Stimulated activated naive CD8-positive, alpha-beta T cell treated with anti-CD3 and anti-CD28 coated beads, Interleukin-15, amount 100 ng/mL, for 72 hours (primary cell): ENCODE measurements at regions not wholly inside any gene's neighbourhood (a gene's known extent, or its start where the extent isn't known, plus 50 kb on each side); places are given as distances from the start of the nearest gene placed in this dataset.
"Not testable (repeated sequence)": the region's sequence is repeated elsewhere in the genome, so short reads cannot be mapped to it uniquely, and the experiment has no call there.

Experiments used
- ATAC-seq: fragments of 150-1000 bp; cut with Tn5 transposase; 2 replicates; pipeline ENCODE4 v1.10.0; 2021; ENCODE audit warnings: mild to moderate bottlenecking, moderate library complexity
- DNase-seq, 2 donors: peaks; one replicate each; pipeline ENCODE4 v3.0.0; 2021 to 2022
- H3K27ac Mint-ChIP-seq, 2 donors: one replicate each; pipeline ENCODE4 v1.8.0; 2022; ENCODE audit warnings: mild to moderate bottlenecking in 2 of 2, mixed read lengths in 2 of 2, moderate library complexity in 2 of 2
- H3K27me3 Mint-ChIP-seq: one replicate; pipeline ENCODE4 v1.8.0; 2022; ENCODE audit warnings: mixed read lengths
- H3K4me1 Mint-ChIP-seq: one replicate; pipeline ENCODE4 v1.8.0; 2022; ENCODE audit warnings: mild to moderate bottlenecking, mixed read lengths
- H3K4me3 Mint-ChIP-seq, 2 donors: one replicate each; pipeline ENCODE4 v1.8.0; 2022; ENCODE audit warnings: mild to moderate bottlenecking in 2 of 2, mixed read lengths in 2 of 2, moderate library complexity in 1 of 2
- H3K9me3 Mint-ChIP-seq, 2 donors: one replicate each; pipeline ENCODE4 v1.8.0; 2022; ENCODE audit warnings: mixed read lengths in 2 of 2

GRCh38 chr2:44073667-44074066 lies 77.9 kb upstream of the LRPPRC start:
- not testable (repeated sequence) for ATAC-seq, H3K27me3 Mint-ChIP-seq, H3K4me3 Mint-ChIP-seq, H3K4me1 Mint-ChIP-seq, H3K9me3 Mint-ChIP-seq, DNase-seq, H3K27ac Mint-ChIP-seq

- not testable (repeated sequence) for H3K27ac Mint-ChIP-seq, H3K4me1 Mint-ChIP-seq, H3K27me3 Mint-ChIP-seq, H3K4me3 Mint-ChIP-seq, ATAC-seq, DNase-seq, H3K9me3 Mint-ChIP-seq
These were observed 79.0 kb upstream of the LRPPRC start for GRCh38 chr2:44074795-44075194.

GRCh38 chr2:44075541-44075940 lies 79.8 kb upstream of the LRPPRC start:
- Mint-ChIP-seq H3K27me3 (no peaks in the 10 kb centered on the region), H3K9me3 (no peaks in the 10 kb centered on the region), H3K4me1 (no peaks in the 10 kb centered on the region), H3K27ac (no peak overlapping the region), H3K4me3 (no peak overlapping the region)
- DNase-seq = no peak
- no peak for ATAC-seq

GRCh38 chr2:44077942-44078511 lies 82.2 kb upstream of the LRPPRC start:
- Mint-ChIP-seq H3K9me3 (no peaks in the 10 kb centered on the region), H3K4me3 (no peak overlapping the region), H3K27me3 (no peaks in the 10 kb centered on the region), H3K4me1 (peaks cover 10% of the 10 kb centered on the region), H3K27ac (no peak overlapping the region)
- no peak for DNase-seq
- no peak for ATAC-seq

- no peaks in the 10 kb centered on the region for H3K27me3 Mint-ChIP-seq
- no peak overlapping the region for H3K4me3 Mint-ChIP-seq
- peaks cover 10% of the 10 kb centered on the region for H3K4me1 Mint-ChIP-seq
- DNase-seq (no peak), ATAC-seq (no peak)
- no peaks in the 10 kb centered on the region for H3K9me3 Mint-ChIP-seq
- peak overlapping the region in 1 of 2 donors; percentile 93 for H3K27ac Mint-ChIP-seq
These were observed 83.9 kb upstream of the LRPPRC start for GRCh38 chr2:44079686-44080085.

GRCh38 chr2:44083054-44083453 lies 85.6 kb upstream of the PPM1B start:
- Mint-ChIP-seq H3K27ac (no peak overlapping the region), H3K9me3 (no peaks in the 10 kb centered on the region), H3K4me1 (peaks cover 22% of the 10 kb centered on the region), H3K27me3 (no peaks in the 10 kb centered on the region), H3K4me3 (no peak overlapping the region)
- no peak for DNase-seq
- ATAC-seq = no peak

GRCh38 chr2:44084850-44085249 lies 83.8 kb upstream of the PPM1B start:
- Mint-ChIP-seq H3K27ac (no peak overlapping the region), H3K4me3 (no peak overlapping the region), H3K9me3 (no peaks in the 10 kb centered on the region), H3K27me3 (no peaks in the 10 kb centered on the region), H3K4me1 (peaks cover 22% of the 10 kb centered on the region)
- DNase-seq (no peak), ATAC-seq (no peak)

- no peak for ATAC-seq
- Mint-ChIP-seq H3K27me3 (no peaks in the 10 kb centered on the region), H3K27ac (no peak overlapping the region), H3K9me3 (no peaks in the 10 kb centered on the region), H3K4me1 (peaks cover 31% of the 10 kb centered on the region), H3K4me3 (no peak overlapping the region)
- no peak for DNase-seq
These were observed 82.0 kb upstream of the PPM1B start for GRCh38 chr2:44086629-44087028.

- Mint-ChIP-seq H3K9me3 (no peaks in the 10 kb centered on the region), H3K27me3 (no peaks in the 10 kb centered on the region), H3K4me1 (peaks cover 26% of the 10 kb centered on the region)
These were observed 81.5 kb upstream of the PPM1B start for GRCh38 chr2:44087036-44087713.

GRCh38 chr2:44087714-44088092 lies 81.0 kb upstream of the PPM1B start:
- Mint-ChIP-seq H3K9me3 (no peaks in the 10 kb centered on the region), H3K27ac (peak overlapping the region; percentile 96 to 98), H3K4me3 (peak overlapping the region; percentile 81 to 87), H3K4me1 (peaks cover 26% of the 10 kb centered on the region), H3K27me3 (peaks cover 2% of the 10 kb centered on the region)
- DNase-seq = no peak
- no peak for ATAC-seq

More at GRCh38 chr2:44087036-44087713, 81.5 kb upstream of the PPM1B start:
- peak; percentile 82 to 83 for DNase-seq
- Mint-ChIP-seq H3K27ac (peak overlapping the region; percentile 96 to 98), H3K4me3 (peak overlapping the region; percentile 81 to 87)
- peak; percentile 72 for ATAC-seq

GRCh38 chr2:44092519-44092918 lies 76.2 kb upstream of the PPM1B start:
- H3K4me1 Mint-ChIP-seq = peaks cover 19% of the 10 kb centered on the region
- not testable (repeated sequence) for H3K27ac Mint-ChIP-seq, H3K4me3 Mint-ChIP-seq, H3K9me3 Mint-ChIP-seq, DNase-seq, ATAC-seq, H3K27me3 Mint-ChIP-seq

GRCh38 chr2:44093970-44094369 lies 74.7 kb upstream of the PPM1B start:
- DNase-seq (no peak), ATAC-seq (no peak)
- peaks cover 5% of the 10 kb centered on the region for H3K27me3 Mint-ChIP-seq
- H3K9me3 Mint-ChIP-seq = no peaks in the 10 kb centered on the region
- no peak overlapping the region for H3K27ac Mint-ChIP-seq
- H3K4me3 Mint-ChIP-seq = no peak overlapping the region
- H3K4me1 Mint-ChIP-seq = peaks cover 22% of the 10 kb centered on the region

GRCh38 chr2:44097322-44097907 lies 71.3 kb upstream of the PPM1B start:
- Mint-ChIP-seq H3K27me3 (peaks cover 5% of the 10 kb centered on the region), H3K27ac (no peak overlapping the region), H3K4me3 (no peak overlapping the region), H3K4me1 (peaks cover 8% of the 10 kb centered on the region), H3K9me3 (no peaks in the 10 kb centered on the region)
- ATAC-seq (no peak), DNase-seq (no peak)

GRCh38 chr2:44098050-44098449 lies 70.6 kb upstream of the PPM1B start:
- no peaks in the 10 kb centered on the region for H3K9me3 Mint-ChIP-seq
- no peak overlapping the region for H3K27ac Mint-ChIP-seq
- H3K27me3 Mint-ChIP-seq = no peaks in the 10 kb centered on the region
- H3K4me3 Mint-ChIP-seq = no peak overlapping the region
- no peak for DNase-seq
- ATAC-seq = no peak
- peaks cover 8% of the 10 kb centered on the region for H3K4me1 Mint-ChIP-seq

- no peak for DNase-seq
- H3K4me1 Mint-ChIP-seq = peaks cover 8% of the 10 kb centered on the region
- no peaks in the 10 kb centered on the region for H3K27me3 Mint-ChIP-seq
- H3K4me3 Mint-ChIP-seq = no peak overlapping the region
- no peaks in the 10 kb centered on the region for H3K9me3 Mint-ChIP-seq
- no peak for ATAC-seq
- H3K27ac Mint-ChIP-seq = no peak overlapping the region
These were observed 69.8 kb upstream of the PPM1B start for GRCh38 chr2:44098891-44099290.

- ATAC-seq (peak; percentile 39), DNase-seq (no peak)
- no peaks in the 10 kb centered on the region for H3K27me3 Mint-ChIP-seq
- H3K27ac Mint-ChIP-seq = peak overlapping the region in 1 of 2 donors; percentile 28
- H3K4me1 Mint-ChIP-seq = peaks cover 8% of the 10 kb centered on the region
- H3K4me3 Mint-ChIP-seq = no peak overlapping the region
- no peaks in the 10 kb centered on the region for H3K9me3 Mint-ChIP-seq
These were observed 68.3 kb upstream of the PPM1B start for GRCh38 chr2:44100351-44100750.
